H9 (cell line): ENCODE measurements at regions not wholly inside any gene's neighbourhood (a gene's known extent, or its start where the extent isn't known, plus 50 kb on each side); places are given as distances from the start of the nearest gene placed in this dataset.

Experiments used
- DNase-seq: peaks from one replicate; pipeline ENCODE4 v3.0.0-alpha.2; 2017
- H2AFZ ChIP-seq: one replicate; pipeline ENCODE4 v1.6.1; 2013; ENCODE audit warnings: mild to moderate bottlenecking, low read length, control low read depth, moderate library complexity
- H2AK5ac ChIP-seq: 2 replicates; pipeline ENCODE4 v1.6.1; 2013; ENCODE audit warnings: low read length, control low read depth, mixed read lengths; ENCODE audit not compliant: insufficient read length
- H2BK120ac ChIP-seq: one replicate; pipeline ENCODE4 v1.6.1; 2013; ENCODE audit warnings: low read depth, mild to moderate bottlenecking, low read length, control low read depth, inconsistent platforms; ENCODE audit not compliant: poor library complexity, severe bottlenecking
- H2BK12ac ChIP-seq: 2 replicates; pipeline ENCODE4 v1.6.1; 2013; ENCODE audit warnings: low read length, control low read depth, mixed read lengths, low read depth; ENCODE audit not compliant: insufficient read length
- H2BK15ac ChIP-seq: 2 replicates; pipeline ENCODE4 v1.6.1; 2013; ENCODE audit warnings: low read depth, low read length, control low read depth
- H2BK20ac ChIP-seq: one replicate; pipeline ENCODE4 v1.6.1; 2013; ENCODE audit warnings: low read depth, mild to moderate bottlenecking, low read length, control low read depth, inconsistent platforms; ENCODE audit not compliant: poor library complexity, severe bottlenecking
- H2BK5ac ChIP-seq: 2 replicates; pipeline ENCODE4 v1.6.1; 2013; ENCODE audit warnings: low read length, control low read depth, mixed read lengths; ENCODE audit not compliant: insufficient read length
- H3K14ac ChIP-seq: 2 replicates; pipeline ENCODE4 v1.6.1; 2013; ENCODE audit warnings: low read length, control low read depth; ENCODE audit not compliant: insufficient read depth
- H3K18ac ChIP-seq: 2 replicates; pipeline ENCODE4 v1.6.1; 2013; ENCODE audit warnings: low read depth, mild to moderate bottlenecking, mixed read lengths, low read length, control low read depth; ENCODE audit not compliant: insufficient read length
- H3K23ac ChIP-seq: 2 replicates; pipeline ENCODE4 v1.6.1; 2013; ENCODE audit warnings: low read length, control low read depth, mixed read lengths, low read depth; ENCODE audit not compliant: insufficient read length
- H3K23me2 ChIP-seq: 2 replicates; pipeline ENCODE4 v1.6.1; 2013; ENCODE audit warnings: low read depth, mild to moderate bottlenecking, mixed read lengths, low read length, control low read depth; ENCODE audit not compliant: insufficient read length, poor library complexity, severe bottlenecking
- H3K27ac ChIP-seq: 2 replicates; pipeline ENCODE4 v1.5.1; 2013; ENCODE audit warnings: low read length, control low read depth, mixed read lengths, low read depth; ENCODE audit not compliant: insufficient read length
- H3K27me3 ChIP-seq: 2 replicates; pipeline ENCODE4 v1.6.1; 2013; ENCODE audit warnings: low read length, control low read depth, inconsistent platforms; ENCODE audit not compliant: insufficient read depth
- H3K4ac ChIP-seq: 2 replicates; pipeline ENCODE4 v1.6.1; 2013; ENCODE audit warnings: low read depth, mild to moderate bottlenecking, control low read depth, inconsistent platforms, low read length, moderate library complexity
- H3K4me1 ChIP-seq: 2 replicates; pipeline ENCODE4 v1.6.1; 2013; ENCODE audit warnings: low read length, control low read depth, inconsistent platforms; ENCODE audit not compliant: insufficient read depth
- H3K4me2 ChIP-seq: 2 replicates; pipeline ENCODE4 v1.6.1; 2013; ENCODE audit warnings: low read length, control low read depth, mixed read lengths; ENCODE audit not compliant: insufficient read length, insufficient read depth
- H3K56ac ChIP-seq: 2 replicates; pipeline ENCODE4 v1.6.1; 2013; ENCODE audit warnings: low read depth, mild to moderate bottlenecking, mixed read lengths, low read length, control low read depth; ENCODE audit not compliant: insufficient read length
- H3K79me1 ChIP-seq: 2 replicates; pipeline ENCODE4 v1.6.1; 2013; ENCODE audit warnings: low read depth, mild to moderate bottlenecking, moderate library complexity, low read length, control low read depth, inconsistent platforms; ENCODE audit not compliant: insufficient read depth, poor library complexity, severe bottlenecking
- H3K79me2 ChIP-seq: 2 replicates; pipeline ENCODE4 v1.6.1; 2013; ENCODE audit warnings: low read length, control low read depth, inconsistent platforms; ENCODE audit not compliant: insufficient read depth
- H3K9ac ChIP-seq: 2 replicates; pipeline ENCODE4 v1.6.1; 2013; ENCODE audit warnings: low read length, control low read depth, mixed read lengths; ENCODE audit not compliant: insufficient read length; ENCODE audit errors: extremely low read depth
- H3K9me3 ChIP-seq: one replicate; pipeline ENCODE4 v1.6.1; 2013; ENCODE audit warnings: low read depth, low read length, inconsistent platforms; ENCODE audit not compliant: control insufficient read depth
- H3T11ph ChIP-seq: one replicate; pipeline ENCODE4 v1.6.1; 2013; ENCODE audit warnings: mild to moderate bottlenecking, low read length, control low read depth, inconsistent platforms
- H4K20me1 ChIP-seq: one replicate; pipeline ENCODE4 v1.6.1; 2013; ENCODE audit not compliant: control insufficient read depth, insufficient read length, insufficient read depth
- H4K5ac ChIP-seq: 2 replicates; pipeline ENCODE4 v1.6.1; 2013; ENCODE audit warnings: low read depth, mild to moderate bottlenecking, mixed read lengths, low read length, control low read depth; ENCODE audit not compliant: insufficient read length
- H4K8ac ChIP-seq: replicated peaks from 2 replicates; pipeline ENCODE4 v1.6.1; 2013; ENCODE audit warnings: low read length, control low read depth, mixed read lengths, low read depth; ENCODE audit not compliant: insufficient read length
- H4K91ac ChIP-seq: 2 replicates; pipeline ENCODE4 v1.6.1; 2013; ENCODE audit warnings: low read depth, mild to moderate bottlenecking, moderate library complexity, mixed read lengths, low read length, control low read depth; ENCODE audit not compliant: insufficient read length
- H3K27ac Mint-ChIP-seq, 3 experiments: 2 replicates in 2 of 3; 3 replicates in 1 of 3; pipeline ENCODE4 v1.8.0; 2020 to 2021; ENCODE audit warnings: mixed read lengths in 3 of 3, mild to moderate bottlenecking in 1 of 3, moderate library complexity in 1 of 3
- H3K27me3 Mint-ChIP-seq: 2 replicates; pipeline ENCODE4 v1.8.0; 2021; ENCODE audit warnings: low read depth, mild to moderate bottlenecking, moderate library complexity, mixed read lengths
- H3K36me3 Mint-ChIP-seq, 3 experiments: 2 replicates in 2 of 3; 3 replicates in 1 of 3; pipeline ENCODE4 v1.8.0; 2020 to 2021; ENCODE audit warnings: low read depth in 3 of 3, mixed read lengths in 3 of 3; ENCODE audit not compliant: insufficient read depth in 1 of 3
- H3K4me1 Mint-ChIP-seq, 2 experiments: 2 replicates each; pipeline ENCODE4 v1.8.0; 2020; ENCODE audit warnings: mixed read lengths in 2 of 2
- H3K4me3 Mint-ChIP-seq, 2 experiments: 2 replicates in 1 of 2; 3 replicates in 1 of 2; pipeline ENCODE4 v1.8.0; 2020 to 2021; ENCODE audit warnings: mild to moderate bottlenecking in 2 of 2, mixed read lengths in 2 of 2, moderate library complexity in 1 of 2
- H3K9me3 Mint-ChIP-seq, 2 experiments: 2 replicates in 1 of 2; 3 replicates in 1 of 2; pipeline ENCODE4 v1.8.0; 2020; ENCODE audit warnings: mild to moderate bottlenecking in 2 of 2, mixed read lengths in 2 of 2, moderate library complexity in 1 of 2
- CTCF ChIP-seq: fragments of 200-600 bp; sonication (generic); conservative IDR thresholded peaks from 3 replicates; pipeline ENCODE4 v1.8.0; 2021; ENCODE audit warnings: antibody characterized with exemption, mild to moderate bottlenecking
- WGBS: extraction: QIAGEN DNeasy Blood & Tissue Kit; methylation state at CpG from one replicate; pipeline ENCODE4 v1.1.7; 2013; ENCODE audit warnings: missing lambda C conversion rate, low lambda C conversion rate, mixed read lengths; ENCODE audit not compliant: insufficient read length; ENCODE audit errors: extremely low coverage; 5-methylcytosine and 5-hydroxymethylcytosine counted together

GRCh38 chr7:47142867-47143175 is 439.1 kb downstream of the TNS3 start:
- Histone ChIP-seq H3K4me1 (no peaks in the 10 kb centered on the region), H3K23me2 (no peaks in the 10 kb centered on the region), H3K4me2 (no peak overlapping the region), H3K4ac (no peak overlapping the region), H3K56ac (no peak overlapping the region), H3K79me1 (no peaks in the 10 kb centered on the region), H2AFZ (no peak overlapping the region), H3K27me3 (no peaks in the 10 kb centered on the region), H3K9ac (no peak overlapping the region), H3K14ac (no peak overlapping the region), H2BK20ac (no peak overlapping the region), H2BK120ac (no peak overlapping the region), H3K27ac (no peak overlapping the region), H2BK15ac (no peak overlapping the region), H4K8ac (no peak overlapping the region), H3K18ac (no peak overlapping the region), H2AK5ac (no peak overlapping the region), H3K23ac (no peak overlapping the region), H3T11ph (no peak overlapping the region), H4K91ac (no peak overlapping the region), H4K20me1 (no peaks in the 10 kb centered on the region), H2BK5ac (no peak overlapping the region), H3K79me2 (no peaks in the 10 kb centered on the region), H4K5ac (no peak overlapping the region), H2BK12ac (no peak overlapping the region), H3K9me3 (no peaks in the 10 kb centered on the region)
- H3K27ac Mint-ChIP-seq = no peak overlapping the region
- H3K27me3 Mint-ChIP-seq = peaks cover 14% of the 10 kb centered on the region
- no peaks in the 10 kb centered on the region for H3K36me3 Mint-ChIP-seq
- no peaks in the 10 kb centered on the region for H3K9me3 Mint-ChIP-seq
- no peak for TF ChIP-seq CTCF
- no CpG with 5 or more reads among the region's 1 CpG for WGBS
- no peaks in the 10 kb centered on the region for H3K4me1 Mint-ChIP-seq
- H3K4me3 Mint-ChIP-seq = no peak overlapping the region
- no peak for DNase-seq
